SK-N-MC (cell line): ENCODE measurements at regions not wholly inside any gene's neighbourhood (a gene's known extent, or its start where the extent isn't known, plus 50 kb on each side); places are given as distances from the start of the nearest gene placed in this dataset.

Source experiments
- DNase-seq: peaks from one replicate; pipeline ENCODE4 v3.0.0-alpha.2; 2011; ENCODE audit warnings: low read depth, low spot score
- H3K27ac ChIP-seq: fragments of 200-600 bp; sonication (generic); 2 replicates; pipeline ENCODE4 v1.5.1; 2016; ENCODE audit warnings: mixed run types
- H3K36me3 ChIP-seq: fragments of 200-600 bp; sonication (generic); 2 replicates; pipeline ENCODE4 v1.6.1; 2017; ENCODE audit warnings: antibody characterized with exemption, low read length, mixed read lengths; ENCODE audit not compliant: insufficient read depth
- H3K4me3 ChIP-seq: fragments of 200-600 bp; sonication (generic); 2 replicates; pipeline ENCODE4 v1.5.1; 2016
- H3K9ac ChIP-seq: fragments of 200-600 bp; sonication (generic); 2 replicates; pipeline ENCODE4 v1.8.0; 2017; ENCODE audit warnings: mixed run types, mixed read lengths; ENCODE audit not compliant: insufficient read length
- H3K9me3 ChIP-seq: fragments of 200-600 bp; sonication (generic); 2 replicates; pipeline ENCODE4 v1.6.1; 2017; ENCODE audit warnings: low read depth, mild to moderate bottlenecking, antibody characterized with exemption, low read length, moderate library complexity, mixed read lengths
- EZH2 ChIP-seq: fragments of 200-600 bp; sonication (generic); IDR thresholded peaks from one replicate; pipeline ENCODE4 v1.6.1; 2017; ENCODE audit warnings: antibody characterized with exemption
- FOXP2 ChIP-seq: optimal IDR thresholded peaks from 2 replicates; pipeline ENCODE3; 2011; ENCODE audit warnings: mild to moderate bottlenecking, moderate library complexity; ENCODE audit not compliant: insufficient read depth; ENCODE audit errors: extremely low read length, control extremely low read depth
- POLR2AphosphoS5 ChIP-seq: IDR thresholded peaks from 2 replicates; pipeline ENCODE4 v1.6.1; 2012; ENCODE audit warnings: mild to moderate bottlenecking, low read depth, low read length, borderline replicate concordance

DNA sequence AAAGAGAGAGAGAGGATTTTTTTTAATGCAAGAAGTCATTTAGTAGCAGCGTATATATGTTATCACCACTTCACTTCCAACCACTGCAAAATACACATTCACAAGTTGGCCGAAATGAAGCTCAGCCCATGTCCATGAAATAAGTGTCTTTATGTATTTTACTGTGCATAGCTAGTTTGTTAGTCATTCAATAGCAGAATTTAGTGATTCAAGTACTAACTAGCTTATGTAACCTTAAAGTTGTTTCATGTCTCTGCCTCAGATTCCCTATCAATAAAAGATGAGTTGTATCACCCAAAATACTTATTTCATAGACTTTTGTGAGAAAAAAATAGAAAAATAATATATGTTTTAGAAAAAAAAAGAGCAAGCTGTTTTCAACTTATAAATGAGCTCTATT lies 153.7 kb upstream of the PRDM1 start:
- TF ChIP-seq FOXP2 (no peak), POLR2AphosphoS5 (no peak), EZH2 (no peak)
- no peak overlapping the region for H3K4me3 ChIP-seq
- DNase-seq, result no peak
- H3K9me3 ChIP-seq, result no peaks in the 10 kb centered on the region
- H3K36me3 ChIP-seq, result no peaks in the 10 kb centered on the region
- no peak overlapping the region for H3K9ac ChIP-seq
- H3K27ac ChIP-seq, result no peak overlapping the region

DNA sequence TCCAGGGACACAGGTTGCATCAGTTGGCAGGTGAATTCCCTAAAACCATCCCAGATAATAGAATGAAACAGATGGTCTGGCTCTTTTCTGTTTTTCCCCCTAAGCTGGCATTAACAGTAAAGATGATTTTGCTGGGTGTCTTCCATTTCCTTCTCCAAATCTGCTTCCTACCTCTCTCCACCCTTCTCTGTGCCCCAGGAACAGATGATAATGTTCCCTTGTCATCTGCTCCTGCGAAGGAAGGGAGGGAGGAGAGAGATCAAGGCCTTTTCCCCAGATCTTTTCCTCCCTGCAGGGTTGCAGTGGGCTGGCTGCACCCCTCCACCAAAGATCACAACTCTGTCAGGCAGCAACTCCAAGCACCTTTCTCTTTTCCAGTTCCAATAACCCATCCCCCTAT lies 156.5 kb upstream of the PRDM1 start:
- TF ChIP-seq EZH2, result no peak
- no peak for TF ChIP-seq FOXP2
- TF ChIP-seq POLR2AphosphoS5, result no peak
- no peak for DNase-seq
- Histone ChIP-seq H3K9me3 (no peaks in the 10 kb centered on the region), H3K27ac (no peak overlapping the region), H3K36me3 (no peaks in the 10 kb centered on the region), H3K9ac (no peak overlapping the region), H3K4me3 (no peak overlapping the region)

- no peak for TF ChIP-seq POLR2AphosphoS5
- TF ChIP-seq FOXP2, result no peak
- no peak for TF ChIP-seq EZH2
- no peak for DNase-seq
- no peak overlapping the region for H3K4me3 ChIP-seq
- no peaks in the 10 kb centered on the region for H3K9me3 ChIP-seq
- no peak overlapping the region for H3K27ac ChIP-seq
- H3K36me3 ChIP-seq, result no peaks in the 10 kb centered on the region
- H3K9ac ChIP-seq, result no peak overlapping the region
Measured at GRCh38 chr6:105926318-105926717, 159.8 kb upstream of the PRDM1 start.

GRCh38 chr6:105925706-105926105 lies 160.4 kb upstream of the PRDM1 start:
- H3K9me3 ChIP-seq, result no peaks in the 10 kb centered on the region
- TF ChIP-seq FOXP2, result no peak
- TF ChIP-seq EZH2, result no peak
- no peak for TF ChIP-seq POLR2AphosphoS5
- H3K36me3 ChIP-seq, result no peaks in the 10 kb centered on the region
- no peak overlapping the region for H3K4me3 ChIP-seq
- H3K27ac ChIP-seq, result no peak overlapping the region
- no peak for DNase-seq
- H3K9ac ChIP-seq, result no peak overlapping the region

DNA sequence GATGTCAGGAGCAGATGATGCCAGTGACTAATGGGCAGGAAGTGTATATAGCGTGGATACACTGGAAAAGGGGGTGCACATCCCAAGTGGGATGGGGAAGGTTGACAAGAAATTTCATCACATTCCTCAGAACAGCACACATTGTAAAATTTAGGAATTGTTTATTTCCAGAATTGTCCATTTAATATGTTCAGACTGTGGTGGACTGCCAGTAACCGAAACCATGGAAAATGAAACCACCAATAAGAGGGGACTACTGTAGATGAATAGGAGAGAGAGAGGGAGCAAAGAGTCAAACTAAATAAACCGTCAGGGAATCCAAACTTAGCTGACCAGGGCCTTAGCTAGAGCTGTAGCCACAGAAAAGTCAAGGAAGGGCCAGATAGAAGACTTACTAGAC lies 164.4 kb upstream of the PRDM1 start:
- Histone ChIP-seq H3K9me3 (no peaks in the 10 kb centered on the region), H3K27ac (no peak overlapping the region), H3K36me3 (no peaks in the 10 kb centered on the region), H3K9ac (no peak overlapping the region), H3K4me3 (no peak overlapping the region)
- TF ChIP-seq EZH2 (no peak), FOXP2 (no peak), POLR2AphosphoS5 (no peak)
- no peak for DNase-seq

GRCh38 chr6:105920071-105920470 lies 166.1 kb upstream of the PRDM1 start:
- H3K36me3 ChIP-seq, result no peaks in the 10 kb centered on the region
- H3K4me3 ChIP-seq, result no peak overlapping the region
- TF ChIP-seq EZH2, result no peak
- no peak for TF ChIP-seq FOXP2
- no peak for TF ChIP-seq POLR2AphosphoS5
- H3K27ac ChIP-seq, result no peak overlapping the region
- no peak overlapping the region for H3K9ac ChIP-seq
- H3K9me3 ChIP-seq, result no peaks in the 10 kb centered on the region
- no peak for DNase-seq

DNA sequence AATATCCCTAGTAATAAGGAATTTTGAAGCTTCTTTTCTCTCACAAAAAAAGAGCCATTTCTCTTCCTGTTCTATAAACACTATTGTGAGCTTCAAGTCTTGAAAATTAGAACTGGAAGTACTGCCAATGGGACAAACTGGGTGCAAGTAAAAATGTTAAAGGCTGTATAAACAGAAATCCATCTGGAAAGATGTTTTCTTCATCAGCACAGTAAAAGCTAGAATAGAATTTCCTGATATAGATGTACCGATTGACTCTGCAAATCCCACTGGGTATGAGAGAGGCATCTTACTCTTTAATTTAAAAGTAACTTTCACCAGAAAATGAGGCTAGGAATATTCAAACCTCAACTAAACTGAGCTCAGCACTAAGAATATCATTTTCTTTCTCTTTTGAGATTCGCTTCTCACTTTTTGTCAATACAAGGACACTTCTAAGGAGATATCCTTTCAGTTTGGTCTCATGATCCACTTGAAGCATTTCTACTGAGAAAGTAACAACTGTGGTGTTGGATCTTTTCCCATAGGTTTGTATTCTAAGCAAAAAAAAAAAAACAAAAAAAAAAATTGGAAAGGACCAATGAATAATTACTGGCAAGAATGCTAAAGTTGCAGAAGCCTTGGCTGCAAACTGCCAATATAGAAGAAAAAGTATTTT lies 169.0 kb upstream of the PRDM1 start:
- no peaks in the 10 kb centered on the region for H3K36me3 ChIP-seq
- no peak for DNase-seq
- H3K9ac ChIP-seq, result no peak overlapping the region
- H3K9me3 ChIP-seq, result no peaks in the 10 kb centered on the region
- no peak for TF ChIP-seq EZH2
- no peak for TF ChIP-seq FOXP2
- TF ChIP-seq POLR2AphosphoS5, result no peak
- no peak overlapping the region for H3K4me3 ChIP-seq
- H3K27ac ChIP-seq, result no peak overlapping the region

- Histone ChIP-seq H3K36me3 (no peaks in the 10 kb centered on the region), H3K9me3 (no peaks in the 10 kb centered on the region), H3K4me3 (no peak overlapping the region), H3K9ac (no peak overlapping the region), H3K27ac (no peak overlapping the region)
- TF ChIP-seq FOXP2 (no peak), POLR2AphosphoS5 (no peak), EZH2 (no peak)
- DNase-seq, result no peak
Measured at GRCh38 chr6:105911106-105911629, 175.0 kb upstream of the PRDM1 start.

GRCh38 chr6:105909106-105909505 lies 177.0 kb upstream of the PRDM1 start:
- no peaks in the 10 kb centered on the region for H3K36me3 ChIP-seq
- TF ChIP-seq POLR2AphosphoS5 (no peak), FOXP2 (no peak), EZH2 (no peak)
- H3K9ac ChIP-seq, result no peak overlapping the region
- no peak overlapping the region for H3K27ac ChIP-seq
- H3K9me3 ChIP-seq, result no peaks in the 10 kb centered on the region
- H3K4me3 ChIP-seq, result no peak overlapping the region
- DNase-seq, result no peak
